ENCODE measurements at regions not wholly inside any gene's neighbourhood (a gene's known extent, or its start where the extent isn't known, plus 50 kb on each side); places are given as distances from the start of the nearest gene placed in this dataset.

DNA sequence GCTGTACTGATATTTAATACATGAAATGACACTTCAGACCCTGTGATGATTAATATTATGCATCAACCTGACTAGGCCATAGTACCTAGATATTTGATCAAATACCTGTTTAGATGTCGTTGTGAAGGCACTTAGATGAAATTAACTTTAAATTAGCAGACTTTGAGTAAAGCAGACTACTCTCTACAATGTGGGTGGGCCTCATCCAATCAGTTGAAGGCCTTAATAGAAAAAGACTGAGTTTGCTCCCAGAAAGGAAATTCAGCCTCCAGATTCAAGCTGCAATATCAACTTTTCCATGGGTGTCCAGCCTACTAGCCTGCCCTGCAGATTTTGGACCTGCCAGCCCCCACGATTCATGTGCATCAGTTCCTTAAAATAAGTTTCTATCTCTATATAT is 68.6 kb upstream of the TMEM168 start:
- TF ChIP-seq CTCF (IDR thresholded peaks at IDR 0.05) (no peak), POLR2AphosphoS5 (IDR thresholded peaks at IDR 0.05) (no peak)
